H1 (cell line): ENCODE measurements at regions not wholly inside any gene's neighbourhood (a gene's known extent, or its start where the extent isn't known, plus 50 kb on each side); places are given as distances from the start of the nearest gene placed in this dataset.

ENCODE experiments used
- BCL11A ChIP-seq, 2 experiments: IDR thresholded peaks; one replicate each; pipeline ENCODE4 v1.6.1; 2011; ENCODE audit warnings: low read depth in 2 of 2, low read length in 2 of 2, mild to moderate bottlenecking in 2 of 2
- CBX8 ChIP-seq: fragments of 300-800, 300-1000 bp; sonication (generic); IDR thresholded peaks from 2 replicates; pipeline ENCODE4 v1.7.1; 2016; ENCODE audit warnings: low read depth, low read length, borderline replicate concordance
- EGR1 ChIP-seq: IDR thresholded peaks from 2 replicates; pipeline ENCODE4 v1.6.1; 2011; ENCODE audit warnings: low read depth, low read length, borderline replicate concordance
- EZH2 ChIP-seq: fragments of 200-600 bp; sonication (generic); IDR thresholded peaks from 2 replicates; pipeline ENCODE4 v1.7.1; 2012; ENCODE audit warnings: low read depth, mild to moderate bottlenecking, moderate library complexity, low read length, inconsistent platforms; ENCODE audit not compliant: severe bottlenecking
- FOSL1 ChIP-seq: IDR thresholded peaks from 2 replicates; pipeline ENCODE4 v1.6.1; 2011; ENCODE audit warnings: mild to moderate bottlenecking, low read depth, low read length, moderate library complexity; ENCODE audit not compliant: insufficient read depth
- KDM1A ChIP-seq: fragments of 200-600, 300-600 bp; sonication (generic); IDR thresholded peaks from 2 replicates; pipeline ENCODE4 v1.7.1; 2016; ENCODE audit warnings: mild to moderate bottlenecking, low read length, borderline replicate concordance
- RAD21 ChIP-seq, 2 experiments: IDR thresholded peaks in 1 of 2; conservative IDR thresholded peaks in 1 of 2; 2 replicates each; pipeline ENCODE4 v1.6.1; 2011; ENCODE audit warnings: low read depth in 2 of 2, low read length in 2 of 2, improper control_type of control experiment in 1 of 2, inconsistent platforms in 1 of 2, mild to moderate bottlenecking in 1 of 2, moderate library complexity in 1 of 2
- RBBP5 ChIP-seq: IDR thresholded peaks from 2 replicates; pipeline ENCODE4 v1.7.1; 2012; ENCODE audit warnings: low read depth, mild to moderate bottlenecking, inconsistent platforms, low read length, moderate library complexity, borderline replicate concordance
- SUZ12 ChIP-seq: fragments of 200-600 bp; sonication (generic); IDR thresholded peaks from 2 replicates; pipeline ENCODE4 v1.6.1; 2012; ENCODE audit warnings: mild to moderate bottlenecking, inconsistent platforms, low read length, moderate library complexity, mixed read lengths
- TAF1 ChIP-seq: IDR thresholded peaks from 2 replicates; pipeline ENCODE4 v1.6.1; 2011; ENCODE audit warnings: mild to moderate bottlenecking, low read depth, low read length
- USF2 ChIP-seq: IDR thresholded peaks from 2 replicates; pipeline ENCODE4 v1.6.1; 2011; ENCODE audit warnings: low read length, improper control_type of control experiment
- TF ChIP-seq, protein P1 (sequence below), 3 experiments: IDR thresholded peaks; 1 replicate in 2 of 3; 2 replicates in 1 of 3; pipeline versions ENCODE4 v1.5.1 to v1.6.1; 2011; ENCODE audit warnings: low read length in 3 of 3, mild to moderate bottlenecking in 3 of 3, inconsistent platforms in 2 of 3, low read depth in 1 of 3, moderate library complexity in 1 of 3; ENCODE audit not compliant: insufficient read depth in 1 of 3; ENCODE audit errors: control extremely low read depth in 1 of 3
- TF ChIP-seq, protein P2 (sequence below): IDR thresholded peaks from 2 replicates; pipeline ENCODE4 v1.6.1; 2012; ENCODE audit warnings: inconsistent platforms

- TF ChIP-seq, protein P1, sequence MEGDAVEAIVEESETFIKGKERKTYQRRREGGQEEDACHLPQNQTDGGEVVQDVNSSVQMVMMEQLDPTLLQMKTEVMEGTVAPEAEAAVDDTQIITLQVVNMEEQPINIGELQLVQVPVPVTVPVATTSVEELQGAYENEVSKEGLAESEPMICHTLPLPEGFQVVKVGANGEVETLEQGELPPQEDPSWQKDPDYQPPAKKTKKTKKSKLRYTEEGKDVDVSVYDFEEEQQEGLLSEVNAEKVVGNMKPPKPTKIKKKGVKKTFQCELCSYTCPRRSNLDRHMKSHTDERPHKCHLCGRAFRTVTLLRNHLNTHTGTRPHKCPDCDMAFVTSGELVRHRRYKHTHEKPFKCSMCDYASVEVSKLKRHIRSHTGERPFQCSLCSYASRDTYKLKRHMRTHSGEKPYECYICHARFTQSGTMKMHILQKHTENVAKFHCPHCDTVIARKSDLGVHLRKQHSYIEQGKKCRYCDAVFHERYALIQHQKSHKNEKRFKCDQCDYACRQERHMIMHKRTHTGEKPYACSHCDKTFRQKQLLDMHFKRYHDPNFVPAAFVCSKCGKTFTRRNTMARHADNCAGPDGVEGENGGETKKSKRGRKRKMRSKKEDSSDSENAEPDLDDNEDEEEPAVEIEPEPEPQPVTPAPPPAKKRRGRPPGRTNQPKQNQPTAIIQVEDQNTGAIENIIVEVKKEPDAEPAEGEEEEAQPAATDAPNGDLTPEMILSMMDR (IDR thresholded peaks at IDR 0.05; ENCODE audit: control extremely low read depth in 1 of 3, insufficient read depth in 1 of 3, low read depth in 1 of 3, low read length in 3 of 3) = no peak
- no peak for TF ChIP-seq BCL11A (IDR thresholded peaks at IDR 0.05; ENCODE audit: low read depth in 2 of 2, low read length in 2 of 2)
- TF ChIP-seq USF2 = no peak
- TF ChIP-seq, protein P2, sequence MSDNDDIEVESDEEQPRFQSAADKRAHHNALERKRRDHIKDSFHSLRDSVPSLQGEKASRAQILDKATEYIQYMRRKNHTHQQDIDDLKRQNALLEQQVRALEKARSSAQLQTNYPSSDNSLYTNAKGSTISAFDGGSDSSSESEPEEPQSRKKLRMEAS = no peak
- no peak for TF ChIP-seq EZH2
- TF ChIP-seq CBX8 = no peak
- TF ChIP-seq SUZ12 = no peak
- no peak for TF ChIP-seq RBBP5
- no peak for TF ChIP-seq EGR1
- TF ChIP-seq FOSL1 = no peak
- no peak for TF ChIP-seq RAD21 (IDR thresholded peaks at IDR 0.05 in 1 of 2, conservative IDR thresholded peaks at IDR 0.05 in 1 of 2; ENCODE audit: low read depth in 2 of 2, low read length in 2 of 2)
- TF ChIP-seq TAF1 = no peak
- no peak for TF ChIP-seq KDM1A
These were observed 76.3 kb upstream of the LMNTD1 start for GRCh38 chr12:25629341-25629740.
